GOT3 (cell line): ENCODE measurements at regions not wholly inside any gene's neighbourhood (a gene's known extent, or its start where the extent isn't known, plus 50 kb on each side); places are given as distances from the start of the nearest gene placed in this dataset.

ENCODE experiments used
- DNase-seq: peaks from one replicate; lab custom pipeline; 2025; ENCODE audit warnings: mixed read lengths; lab: John Stamatoyannopoulos, UW

DNA sequence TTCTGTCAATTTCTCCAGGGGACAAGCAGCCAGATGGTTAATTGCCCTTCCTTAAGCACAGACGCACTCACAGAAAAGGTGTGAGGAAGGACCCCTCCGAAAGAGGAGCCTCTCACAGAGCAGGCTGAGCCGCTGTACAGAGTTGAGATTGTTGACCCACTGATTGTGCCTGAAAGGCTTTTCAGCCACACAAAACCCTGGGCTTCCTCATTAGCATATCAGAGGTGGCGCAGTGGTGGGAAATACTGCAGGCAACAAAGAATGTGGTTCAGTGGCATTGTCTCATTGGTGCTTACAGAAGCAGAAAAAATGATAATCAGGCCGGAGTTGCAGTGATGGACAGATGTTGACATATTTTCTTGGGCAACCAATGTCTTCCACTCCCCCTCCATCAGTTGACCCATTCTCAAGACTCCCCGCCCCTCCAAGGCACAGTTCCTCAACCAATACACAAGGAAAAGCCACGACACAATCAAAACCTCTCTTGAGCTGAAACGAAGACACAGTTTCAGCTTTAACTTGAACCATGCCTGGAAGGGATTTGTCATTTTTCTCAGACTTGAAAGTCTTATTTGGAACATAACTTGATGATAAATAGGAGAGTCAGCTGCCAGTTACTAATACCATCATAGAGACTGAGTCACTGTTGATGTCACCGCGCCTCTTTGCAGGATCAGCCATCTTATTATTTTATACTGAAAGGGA lies 53.1 kb downstream of the ATXN3L start:
- DNase-seq: no peak

DNA sequence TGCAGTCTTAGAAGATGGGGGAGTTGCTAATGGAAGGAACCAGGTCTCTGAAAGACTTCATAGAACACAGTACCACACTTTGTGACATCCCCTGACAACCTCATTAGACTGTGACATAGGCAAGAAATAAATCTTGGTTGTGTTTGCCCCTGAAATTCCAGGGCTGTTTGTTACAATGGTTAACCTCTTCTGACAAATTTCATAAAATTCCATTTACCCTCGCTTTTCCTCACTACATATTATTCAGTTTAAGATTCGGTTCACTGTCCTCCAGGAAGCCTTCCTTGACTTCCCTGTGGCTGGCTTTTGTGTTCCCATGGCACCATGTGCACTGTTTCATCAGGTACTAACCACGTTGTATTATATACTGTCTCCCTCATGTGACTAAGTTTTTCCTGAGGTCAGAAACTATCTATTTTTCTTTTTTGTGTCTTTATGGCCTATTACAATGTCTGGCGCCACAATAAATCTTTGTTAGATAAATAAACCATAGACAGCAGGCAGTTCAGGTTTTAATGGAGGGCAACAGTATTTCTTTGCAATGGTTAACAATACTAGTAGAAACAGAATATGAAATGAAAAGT lies 54.2 kb downstream of the ATXN3L start:
- no peak for DNase-seq

DNA sequence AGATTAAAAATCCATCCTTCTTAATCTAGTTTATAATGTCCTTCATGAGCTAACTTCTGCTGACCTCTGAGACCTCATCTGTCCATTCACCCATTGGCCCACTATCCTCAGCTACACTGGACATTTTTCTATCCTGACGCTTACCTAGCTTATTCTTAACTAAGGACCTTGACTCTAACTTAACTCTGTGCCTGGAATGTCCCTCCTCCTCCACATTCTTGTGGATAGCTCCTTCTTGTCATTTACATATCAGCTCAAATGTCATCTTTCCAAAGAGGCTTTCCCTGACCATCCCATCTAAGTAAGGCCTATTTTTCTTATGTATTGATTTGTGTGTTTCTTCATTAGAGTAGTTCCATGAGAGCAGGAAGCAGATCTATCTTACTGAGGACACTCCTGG lies 54.7 kb downstream of the ATXN3L start:
- DNase-seq: no peak

DNA sequence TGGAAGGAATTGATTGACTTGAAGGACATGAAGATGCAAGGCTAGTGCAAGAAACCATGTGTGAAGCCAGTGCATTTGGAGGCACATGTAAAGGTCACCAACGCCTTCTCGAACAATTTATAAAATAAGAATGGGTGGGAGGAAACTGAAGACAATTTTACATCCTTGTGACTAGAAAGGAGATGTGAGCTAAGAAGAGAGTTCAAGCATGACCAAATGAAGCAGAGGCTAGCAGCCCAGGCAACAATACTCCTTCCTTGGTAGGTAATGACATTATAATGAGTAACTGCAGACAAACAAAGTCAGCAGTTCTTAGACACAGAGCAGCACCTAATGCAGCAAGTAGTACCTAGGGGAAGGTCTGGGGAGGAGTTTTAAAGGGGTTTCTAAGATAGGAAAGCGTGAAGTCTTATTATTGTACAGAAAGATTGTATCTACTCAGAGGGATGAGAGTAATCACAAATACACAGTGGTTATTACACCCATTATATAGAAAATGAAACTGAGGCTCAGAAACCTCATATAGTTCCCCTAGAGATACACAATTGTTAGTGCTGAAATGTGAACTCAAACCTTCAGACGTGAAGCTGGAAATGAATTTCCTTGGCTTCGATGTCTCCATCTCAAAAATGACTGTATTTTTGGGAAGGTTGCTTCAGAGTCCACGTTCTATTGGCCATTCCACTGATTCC lies 56.1 kb downstream of the ATXN3L start:
- no peak for DNase-seq

DNA sequence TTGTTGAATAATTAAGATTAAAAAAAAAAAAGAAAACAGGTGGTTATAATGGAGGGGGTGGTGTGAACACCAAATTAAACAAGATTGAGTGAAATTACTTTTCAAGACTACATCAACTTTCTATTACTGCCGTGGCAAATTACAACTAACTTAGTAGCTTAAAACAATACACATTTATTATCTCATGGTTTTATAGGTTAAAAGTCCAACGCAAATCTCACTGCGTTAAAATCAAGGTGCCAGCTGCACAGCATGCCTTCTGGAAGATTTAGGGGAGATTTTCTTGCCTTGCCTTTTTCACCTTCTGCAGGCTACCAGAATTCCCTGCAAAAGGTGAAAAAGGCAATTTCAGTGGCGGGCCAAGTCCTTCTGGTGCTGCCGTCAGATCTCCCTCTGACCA lies 58.5 kb downstream of the ATXN3L start:
- no peak for DNase-seq

DNA sequence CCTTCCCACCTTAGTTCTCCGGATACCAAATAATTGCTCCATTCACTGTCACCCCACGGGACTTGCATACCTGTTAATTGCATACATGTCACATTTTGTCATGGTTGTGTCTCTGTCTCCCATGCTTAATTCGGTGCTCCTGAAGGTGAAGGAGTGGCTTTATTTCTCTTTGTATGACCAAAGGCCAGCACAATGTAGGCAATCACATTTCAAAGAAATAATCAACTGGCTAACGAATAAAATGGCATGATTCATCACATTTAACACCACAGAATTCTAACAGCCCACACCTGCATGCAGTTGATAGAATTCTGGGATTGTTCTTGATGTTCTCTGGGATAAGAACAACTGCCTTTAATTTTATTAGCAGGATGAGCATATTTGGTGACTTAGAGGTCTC lies 59.3 kb downstream of the ATXN3L start:
- DNase-seq: no peak

DNA sequence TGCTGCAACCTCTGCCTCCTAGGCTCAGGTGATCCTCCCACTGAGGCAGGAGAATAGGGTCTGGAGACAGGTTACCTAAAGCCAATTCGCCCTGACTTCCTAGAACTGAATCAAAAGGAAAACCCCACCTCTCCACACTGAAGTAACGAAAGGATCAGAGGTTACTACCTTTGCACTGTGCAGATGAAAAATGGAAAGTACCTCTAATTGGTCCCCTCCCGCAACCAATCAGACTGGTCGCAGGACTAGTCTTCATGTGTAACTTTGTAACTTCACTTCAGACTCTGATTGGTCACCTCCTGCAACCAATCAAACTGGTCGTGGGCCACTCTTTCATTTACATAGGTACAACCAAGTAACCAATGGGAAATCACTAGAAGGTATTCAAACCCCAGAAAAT lies 61.1 kb downstream of the ATXN3L start:
- DNase-seq: no peak

DNA sequence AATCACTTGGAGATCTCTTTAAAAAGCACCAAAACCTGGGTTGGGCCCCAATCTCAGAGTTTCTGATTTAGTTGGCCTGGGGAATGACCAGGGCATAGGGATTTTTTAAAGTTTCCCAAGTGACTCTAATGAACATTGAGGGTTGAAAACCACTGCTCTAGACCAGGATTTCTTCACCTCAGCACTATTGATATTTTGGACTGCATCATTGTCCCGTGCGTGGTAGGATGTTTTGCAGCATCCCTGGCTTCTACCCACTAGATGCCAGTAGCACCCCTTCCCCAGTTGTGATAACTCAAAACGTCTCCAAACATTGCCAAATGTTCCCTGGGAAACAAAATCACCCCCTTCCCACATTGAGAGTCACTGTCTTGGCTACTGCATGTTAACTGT lies 61.8 kb downstream of the ATXN3L start:
- no peak for DNase-seq

DNA sequence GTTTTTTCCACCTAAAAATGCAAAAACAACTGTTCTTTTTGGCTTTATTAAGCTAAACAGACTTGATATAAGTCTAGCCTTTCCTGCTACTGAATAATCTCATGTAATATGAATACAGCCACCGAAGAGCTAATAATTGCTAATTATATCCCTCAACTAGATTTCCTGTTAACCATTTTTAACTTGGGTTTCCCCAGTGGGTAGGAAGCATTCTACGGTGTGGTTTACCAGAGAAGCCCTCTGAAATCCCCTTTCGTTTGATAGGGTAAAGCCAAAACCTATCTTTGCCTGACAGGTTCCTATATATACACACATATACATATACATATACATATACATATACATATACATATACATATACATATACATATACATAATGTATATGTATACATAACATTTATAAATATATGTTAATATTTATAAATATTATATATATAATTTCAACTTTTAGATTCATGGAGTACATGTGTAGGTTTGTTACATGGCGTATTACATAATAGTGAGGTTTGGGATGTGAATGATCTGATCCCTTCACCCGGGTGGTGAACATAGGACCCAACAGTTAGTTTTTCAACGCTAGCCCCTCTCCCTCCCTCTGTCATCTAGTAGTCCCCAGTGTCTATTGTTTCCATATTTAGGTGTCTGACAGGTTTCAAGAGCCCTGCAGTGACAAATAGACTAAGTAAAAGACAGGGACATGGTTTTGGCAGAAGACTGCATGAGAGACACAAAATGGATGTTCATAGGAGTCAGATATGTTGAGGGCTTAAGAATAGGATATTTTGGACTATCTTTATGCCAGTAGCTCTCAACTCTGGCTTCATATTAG lies 62.4 kb downstream of the ATXN3L start:
- no peak for DNase-seq

DNA sequence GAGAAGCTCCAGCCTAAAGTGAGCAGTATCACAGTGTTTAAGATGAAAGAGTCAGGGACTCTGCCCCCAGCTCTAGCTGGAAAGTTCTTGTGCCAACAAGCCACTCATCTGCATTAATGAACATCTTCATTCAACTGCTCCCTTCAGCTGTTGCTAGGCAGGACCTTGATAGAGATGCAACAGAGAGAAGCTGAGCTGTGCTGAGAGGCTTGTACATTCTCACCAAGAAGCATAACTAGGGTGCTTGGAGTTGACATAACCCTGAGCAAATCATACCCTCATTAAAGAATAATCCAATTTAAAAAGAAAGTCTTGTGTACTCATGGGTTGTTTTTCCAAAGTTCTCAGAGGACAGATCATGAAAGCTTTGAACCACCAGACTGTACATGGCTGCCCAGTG lies 63.2 kb downstream of the ATXN3L start:
- no peak for DNase-seq

DNA sequence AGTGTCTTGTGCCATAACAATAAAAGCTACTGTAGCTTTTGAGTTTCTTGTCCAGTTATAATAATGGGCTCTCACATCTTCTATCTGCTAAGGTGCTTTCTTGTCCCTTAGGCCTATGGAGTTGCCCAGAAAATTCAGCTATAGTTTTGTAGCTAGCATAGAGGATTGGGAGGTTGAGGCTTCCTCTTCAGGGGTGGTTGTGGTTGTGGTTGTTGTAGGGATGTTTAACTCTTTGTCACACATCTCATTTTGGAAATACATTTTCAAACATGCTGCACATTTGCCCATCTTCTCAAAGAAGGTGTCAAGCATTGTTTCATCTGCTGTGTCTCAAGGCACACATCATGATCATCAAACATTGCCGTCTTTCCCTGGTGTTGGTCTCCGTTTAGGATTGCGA lies 65.0 kb downstream of the ATXN3L start:
- no peak for DNase-seq

DNA sequence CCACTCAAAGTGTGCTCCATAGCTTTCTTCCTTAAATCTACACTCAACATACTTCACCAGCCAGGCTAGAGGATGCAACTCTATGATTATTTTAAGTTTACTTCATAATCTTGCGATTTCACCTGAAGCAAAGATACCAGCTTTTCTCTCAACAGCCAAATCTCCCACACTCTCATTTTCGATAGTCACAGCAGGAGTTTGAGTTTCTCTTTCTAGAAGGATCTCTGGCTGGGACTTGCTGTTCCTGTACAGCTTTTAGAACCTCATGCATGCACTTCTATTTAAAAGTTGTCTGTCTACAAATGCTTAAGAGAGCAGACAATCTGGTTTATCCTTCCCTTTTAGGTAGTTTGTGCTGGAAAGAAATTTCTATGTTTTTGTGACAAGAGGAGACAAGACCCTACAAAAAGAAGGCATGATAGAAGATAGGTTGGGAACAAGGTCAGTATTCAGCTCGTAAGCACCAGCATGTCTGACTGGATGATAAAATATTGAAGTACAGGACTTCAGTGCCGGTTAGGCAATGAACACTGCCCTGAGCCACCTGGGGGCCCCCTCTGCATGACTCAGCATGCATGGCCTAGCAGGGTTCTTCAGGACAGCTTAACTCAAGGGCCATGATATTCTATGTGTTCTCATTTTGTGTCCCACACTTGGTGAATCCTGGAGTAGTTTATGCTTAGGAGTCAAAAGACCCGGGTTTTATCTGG lies 65.6 kb downstream of the ATXN3L start:
- no peak for DNase-seq

DNA sequence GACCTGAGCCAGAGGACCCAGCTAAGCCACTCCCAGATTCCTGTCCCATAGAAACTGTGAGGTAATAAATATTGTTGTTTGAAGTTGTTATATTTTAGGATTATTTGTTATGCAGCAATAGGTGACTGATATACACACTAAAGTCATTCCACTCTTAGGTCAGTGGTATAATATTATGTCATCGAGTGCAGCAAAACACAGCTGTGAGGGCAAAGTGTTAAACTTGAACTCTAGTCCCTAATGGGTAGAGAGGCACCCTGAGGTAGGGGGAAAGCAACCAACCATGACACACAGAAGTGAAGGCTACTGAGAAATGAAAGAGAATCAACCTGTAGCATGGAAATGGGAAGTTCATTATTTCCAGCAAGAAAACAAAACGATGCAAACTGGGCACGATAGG lies 66.6 kb downstream of the ATXN3L start:
- DNase-seq: no peak

DNA sequence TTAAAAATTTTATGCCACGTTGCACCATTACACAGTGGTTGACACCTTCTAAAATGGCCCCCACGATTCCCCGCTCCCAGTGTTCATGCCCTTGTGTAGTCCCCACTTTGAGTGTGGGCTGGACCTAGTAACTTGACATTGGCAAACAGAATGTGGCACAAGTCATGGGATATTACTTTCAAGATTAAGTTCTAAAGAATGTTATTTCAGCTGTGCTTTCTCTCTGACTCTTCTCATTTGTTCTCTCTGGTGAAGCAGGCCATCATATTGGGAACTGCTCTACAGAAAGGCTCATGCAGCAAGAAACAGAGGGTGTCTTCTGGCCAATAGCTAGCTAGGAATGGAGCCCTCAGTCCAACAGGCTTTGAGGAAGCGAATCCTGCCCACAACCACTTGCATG lies 67.1 kb downstream of the ATXN3L start:
- no peak for DNase-seq

DNA sequence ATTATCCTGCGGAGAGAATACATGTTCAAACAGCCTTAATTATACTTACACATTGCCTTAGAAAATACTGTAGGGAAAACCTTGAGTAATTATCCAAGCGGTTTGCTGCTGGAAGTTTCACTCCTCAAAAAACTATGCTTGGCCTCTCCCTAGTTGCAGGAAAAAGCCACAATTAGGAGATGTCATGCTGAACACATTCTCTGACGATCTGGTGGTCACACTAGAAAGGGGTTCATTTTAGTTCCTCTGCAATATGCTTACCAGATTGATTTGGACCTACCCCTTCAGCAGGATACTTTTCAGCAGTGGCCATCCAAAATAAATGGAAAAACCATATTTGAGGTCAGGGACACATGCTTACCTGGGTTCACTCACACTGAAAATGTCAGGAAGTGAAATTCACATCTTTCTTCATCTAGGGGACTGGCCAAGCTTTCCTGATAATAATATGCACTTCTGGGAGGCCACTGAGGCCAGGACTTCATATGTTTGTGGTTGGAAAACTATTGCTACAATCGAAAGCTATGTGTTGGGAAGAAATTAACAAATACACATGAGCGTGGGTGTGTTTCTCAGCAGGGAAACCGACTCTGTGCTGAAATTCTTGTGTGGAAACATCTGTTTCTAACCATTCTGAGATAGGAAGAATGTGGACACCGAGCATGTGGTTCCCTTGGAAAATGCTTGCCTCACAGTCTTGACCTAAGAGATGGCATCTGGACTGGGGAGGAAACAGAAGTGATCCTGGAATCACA lies 68.8 kb downstream of the ATXN3L start:
- DNase-seq: no peak

DNA sequence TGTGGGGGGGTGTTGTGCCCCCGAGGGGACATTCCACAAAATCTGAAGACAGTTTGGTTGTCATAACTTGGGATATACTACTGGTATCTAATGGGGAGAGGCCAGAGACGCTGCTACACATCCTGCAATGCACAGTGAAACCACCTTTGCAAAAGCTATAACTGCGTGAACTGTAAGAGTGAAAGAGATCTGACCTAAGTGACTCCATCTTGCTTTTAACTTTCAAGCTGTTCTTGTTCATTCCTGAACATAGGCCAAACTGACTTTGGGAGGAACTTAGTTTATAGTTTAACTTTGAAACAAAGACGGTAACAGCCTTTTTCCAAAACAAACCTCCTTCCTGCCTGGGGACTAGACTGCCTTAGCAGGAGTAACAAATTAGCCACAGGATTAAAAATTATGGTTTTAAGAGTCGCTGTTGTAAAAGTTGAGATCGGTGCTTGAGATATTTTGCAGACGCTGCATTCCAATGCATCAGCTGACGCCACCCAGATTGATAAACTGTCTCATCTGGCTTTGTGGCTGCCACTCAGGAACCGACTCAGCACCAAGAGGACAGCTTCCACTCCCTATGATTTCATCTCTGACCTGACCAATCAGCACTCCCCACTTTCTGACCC lies 70.9 kb downstream of the ATXN3L start:
- no peak for DNase-seq

DNA sequence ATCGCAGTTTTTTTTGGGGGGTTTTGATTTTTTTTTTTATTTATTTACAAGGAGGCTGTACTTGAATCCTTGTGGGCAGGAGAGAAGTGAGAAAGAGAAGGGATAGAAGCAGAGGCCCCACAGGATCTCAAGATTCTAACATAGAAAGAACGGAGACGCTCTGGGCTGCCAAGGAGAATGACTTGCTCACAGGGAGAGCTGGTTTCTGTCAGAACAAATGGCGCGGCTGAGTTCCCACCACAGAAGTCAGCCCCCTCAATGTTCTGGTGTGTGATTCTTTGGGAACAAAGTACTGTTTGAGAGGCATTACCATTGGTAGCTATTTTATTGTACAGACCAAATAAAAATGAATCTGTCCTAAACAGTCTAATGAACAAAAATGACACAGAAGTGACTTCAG lies 80.6 kb downstream of the ATXN3L start:
- DNase-seq: no peak

DNA sequence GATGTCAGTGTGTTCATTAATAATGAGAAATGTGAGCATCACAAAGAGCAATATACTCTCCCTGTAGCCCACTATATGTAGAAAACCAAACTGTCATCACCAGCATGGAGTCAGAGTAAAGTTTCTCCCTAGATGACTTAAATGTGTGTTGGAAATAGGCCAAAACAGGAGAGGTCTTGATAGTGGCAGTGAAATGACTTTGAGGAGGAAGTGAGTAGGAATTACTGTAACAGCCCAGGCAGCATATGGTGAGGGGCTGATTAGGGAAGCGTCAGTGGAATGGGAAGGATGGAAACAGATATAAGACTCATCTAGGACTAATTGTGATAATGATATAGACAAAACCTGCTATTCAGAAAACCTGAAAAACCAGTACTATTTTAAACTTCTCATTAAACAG lies 83.9 kb downstream of the ATXN3L start:
- no peak for DNase-seq

DNA sequence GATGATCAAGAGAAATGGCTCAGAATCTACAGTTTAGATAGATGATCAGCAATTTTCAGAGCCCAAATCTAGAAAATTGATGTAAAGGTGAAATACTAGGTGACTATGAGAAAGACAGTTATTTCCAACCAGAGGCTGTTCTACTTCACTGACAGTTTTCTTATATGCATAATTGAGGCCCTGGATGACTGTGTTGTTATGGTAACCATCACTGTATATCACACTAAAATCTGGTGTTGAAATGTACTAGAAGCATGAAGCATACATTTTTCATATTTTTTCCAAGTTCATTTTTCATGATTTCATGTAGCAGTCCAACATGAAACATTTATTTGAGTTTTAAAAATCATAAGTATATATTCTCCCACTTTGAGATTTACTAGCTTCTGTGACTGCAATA lies 87.4 kb downstream of the ATXN3L start:
- no peak for DNase-seq

DNA sequence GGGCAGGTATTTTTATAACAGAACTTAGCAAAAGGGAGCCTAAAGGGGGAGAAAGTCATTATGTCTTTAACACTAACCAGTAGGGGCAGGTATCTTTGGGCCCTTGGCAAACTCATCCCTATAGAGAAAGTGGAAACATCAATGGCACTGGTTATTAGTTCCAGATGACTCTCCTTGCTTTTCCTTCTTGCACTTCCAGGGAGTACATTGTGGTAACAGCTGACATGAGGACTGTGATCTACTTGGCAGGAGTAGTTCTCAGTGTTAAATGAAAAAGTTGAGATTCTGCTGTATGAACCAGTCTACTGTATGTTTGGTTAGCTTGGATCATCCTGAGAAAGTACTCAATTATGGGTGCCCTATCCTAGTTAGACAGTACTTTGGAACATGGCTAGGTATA lies 93.6 kb downstream of the ATXN3L start:
- DNase-seq: no peak
